ENCODE measurements at regions not wholly inside any gene's neighbourhood (a gene's known extent, or its start where the extent isn't known, plus 50 kb on each side); places are given as distances from the start of the nearest gene placed in this dataset.

GRCh38 chr4:66704243-66704642 is 841.1 kb downstream of the CENPC start:
- no peak overlapping the region for H3K4me3 ChIP-seq (ENCODE audit: low read depth, low read length)
- TF ChIP-seq CTCF (IDR thresholded peaks at IDR 0.05; ENCODE audit: borderline replicate concordance, insufficient read depth, low read depth, low read length) = no peak

DNA sequence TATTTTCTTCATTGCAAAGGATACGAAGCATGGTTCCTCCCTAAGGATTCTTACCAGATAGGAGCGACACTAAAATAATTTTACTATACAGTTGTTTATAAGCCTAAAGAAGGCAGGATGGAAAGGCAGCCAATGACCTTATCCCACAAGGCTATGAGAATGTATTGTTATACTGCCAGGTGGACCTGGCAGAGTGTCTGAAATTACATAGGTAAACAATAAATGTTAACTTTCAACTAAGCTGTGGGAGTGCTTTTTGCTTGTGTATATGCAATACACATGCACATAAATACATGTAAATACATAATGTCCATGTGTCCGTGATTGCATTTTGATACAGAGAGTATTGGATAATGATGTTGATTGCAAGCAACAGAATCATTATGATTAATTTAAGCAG is 850.6 kb downstream of the CENPC start:
- TF ChIP-seq CTCF (IDR thresholded peaks at IDR 0.05; ENCODE audit: borderline replicate concordance, insufficient read depth, low read depth, low read length) = no peak

DNA sequence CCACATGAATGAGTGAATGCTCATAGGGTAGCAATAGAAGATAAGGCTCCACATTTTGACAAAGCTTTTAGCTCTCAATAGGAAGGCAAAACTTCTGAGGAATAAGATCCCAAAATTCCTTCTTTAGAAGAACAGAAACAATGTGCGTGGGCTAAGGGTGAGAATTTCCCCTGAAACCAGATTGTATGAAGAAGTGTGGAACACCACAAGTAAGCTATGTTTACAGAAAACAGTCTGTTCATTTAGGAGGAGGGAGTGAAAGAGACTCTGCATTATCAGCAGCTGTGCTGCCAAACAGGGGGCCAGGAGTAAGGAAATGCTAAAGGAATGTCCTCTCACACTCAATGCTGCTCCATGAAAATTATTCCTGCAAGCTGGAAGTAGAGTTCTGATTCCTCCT is 851.6 kb downstream of the CENPC start:
- no peak for TF ChIP-seq CTCF (IDR thresholded peaks at IDR 0.05; ENCODE audit: borderline replicate concordance, insufficient read depth, low read depth, low read length)
- no peak overlapping the region for H3K4me3 ChIP-seq (ENCODE audit: low read depth, low read length)

More for the DNA sequence above, 850.6 kb downstream of the CENPC start:
- no peak overlapping the region for H3K4me3 ChIP-seq (ENCODE audit: low read depth, low read length)

- no peak overlapping the region for H3K4me3 ChIP-seq (ENCODE audit: low read depth, low read length)
- no peak for TF ChIP-seq CTCF (IDR thresholded peaks at IDR 0.05; ENCODE audit: borderline replicate concordance, insufficient read depth, low read depth, low read length)
These were observed 854.2 kb downstream of the CENPC start for GRCh38 chr4:66691101-66691500.

- H3K4me3 ChIP-seq (ENCODE audit: low read depth, low read length) = no peak overlapping the region
- TF ChIP-seq CTCF (IDR thresholded peaks at IDR 0.05; ENCODE audit: borderline replicate concordance, insufficient read depth, low read depth, low read length) = no peak
These were observed 856.6 kb downstream of the CENPC start for GRCh38 chr4:66688674-66689073.

- no peak overlapping the region for H3K4me3 ChIP-seq (ENCODE audit: low read depth, low read length)
- no peak for TF ChIP-seq CTCF (IDR thresholded peaks at IDR 0.05; ENCODE audit: borderline replicate concordance, insufficient read depth, low read depth, low read length)
These were observed 857.8 kb downstream of the CENPC start for GRCh38 chr4:66687459-66687858.

DNA sequence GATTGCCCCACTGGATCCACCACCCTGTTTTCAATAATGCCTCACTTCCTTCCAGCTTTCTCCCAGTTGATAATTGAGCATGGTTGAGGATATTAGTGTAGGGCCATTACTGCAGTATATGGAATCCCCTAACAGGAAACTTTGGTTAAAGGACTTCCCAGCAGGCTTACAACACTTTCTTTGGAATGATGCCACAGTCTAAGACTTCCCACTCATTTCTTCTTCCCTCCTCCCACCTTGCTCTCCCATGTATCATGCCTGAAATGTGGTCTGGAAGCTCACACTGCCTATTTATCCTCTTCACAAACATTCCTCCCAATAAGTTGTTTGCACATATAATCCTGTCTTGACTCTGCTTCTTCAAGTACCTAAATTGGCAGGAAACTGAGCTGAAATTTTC is 863.3 kb downstream of the CENPC start:
- no peak for TF ChIP-seq CTCF (IDR thresholded peaks at IDR 0.05; ENCODE audit: borderline replicate concordance, insufficient read depth, low read depth, low read length)
- no peak overlapping the region for H3K4me3 ChIP-seq (ENCODE audit: low read depth, low read length)
